AG09309 (cell line): ENCODE measurements at regions not wholly inside any gene's neighbourhood (a gene's known extent, or its start where the extent isn't known, plus 50 kb on each side); places are given as distances from the start of the nearest gene placed in this dataset.

Experiments
- DNase-seq: peaks from one replicate; pipeline ENCODE4 v3.0.0-alpha.2; 2010; ENCODE audit warnings: low read depth
- H3K4me3 ChIP-seq: 2 replicates; pipeline ENCODE4 v1.5.1; 2011; ENCODE audit warnings: mild to moderate bottlenecking, low read depth, low read length, moderate library complexity; ENCODE audit not compliant: control insufficient read depth
- TF ChIP-seq, protein P1 (sequence below): IDR thresholded peaks from 2 replicates; pipeline ENCODE4 v1.5.1; 2011; ENCODE audit warnings: mild to moderate bottlenecking, low read depth, low read length, inconsistent platforms; ENCODE audit not compliant: insufficient read depth, control insufficient read depth; ENCODE audit errors: missing control alignments

DNA sequence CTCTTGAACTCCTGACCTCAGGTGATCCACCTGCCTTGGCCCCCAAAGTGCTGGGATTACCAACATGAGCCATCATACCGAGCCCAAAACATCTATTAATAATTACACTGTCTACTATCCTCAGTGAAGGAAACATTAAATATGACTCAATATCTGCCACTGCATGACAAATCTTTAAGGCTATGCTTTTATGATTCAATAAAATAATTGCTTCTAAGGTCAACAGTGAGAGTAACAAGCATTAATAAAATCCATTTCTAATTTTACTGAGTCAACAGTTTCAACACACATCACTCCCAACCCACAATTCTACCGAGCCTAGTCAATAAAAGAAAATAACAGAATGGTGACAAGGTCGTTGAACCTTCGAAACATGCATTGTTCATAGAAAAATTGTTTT, 125.5 kb upstream of the CHRM3 start:
- no peak for DNase-seq
- TF ChIP-seq, protein P1, sequence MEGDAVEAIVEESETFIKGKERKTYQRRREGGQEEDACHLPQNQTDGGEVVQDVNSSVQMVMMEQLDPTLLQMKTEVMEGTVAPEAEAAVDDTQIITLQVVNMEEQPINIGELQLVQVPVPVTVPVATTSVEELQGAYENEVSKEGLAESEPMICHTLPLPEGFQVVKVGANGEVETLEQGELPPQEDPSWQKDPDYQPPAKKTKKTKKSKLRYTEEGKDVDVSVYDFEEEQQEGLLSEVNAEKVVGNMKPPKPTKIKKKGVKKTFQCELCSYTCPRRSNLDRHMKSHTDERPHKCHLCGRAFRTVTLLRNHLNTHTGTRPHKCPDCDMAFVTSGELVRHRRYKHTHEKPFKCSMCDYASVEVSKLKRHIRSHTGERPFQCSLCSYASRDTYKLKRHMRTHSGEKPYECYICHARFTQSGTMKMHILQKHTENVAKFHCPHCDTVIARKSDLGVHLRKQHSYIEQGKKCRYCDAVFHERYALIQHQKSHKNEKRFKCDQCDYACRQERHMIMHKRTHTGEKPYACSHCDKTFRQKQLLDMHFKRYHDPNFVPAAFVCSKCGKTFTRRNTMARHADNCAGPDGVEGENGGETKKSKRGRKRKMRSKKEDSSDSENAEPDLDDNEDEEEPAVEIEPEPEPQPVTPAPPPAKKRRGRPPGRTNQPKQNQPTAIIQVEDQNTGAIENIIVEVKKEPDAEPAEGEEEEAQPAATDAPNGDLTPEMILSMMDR: no peak

DNA sequence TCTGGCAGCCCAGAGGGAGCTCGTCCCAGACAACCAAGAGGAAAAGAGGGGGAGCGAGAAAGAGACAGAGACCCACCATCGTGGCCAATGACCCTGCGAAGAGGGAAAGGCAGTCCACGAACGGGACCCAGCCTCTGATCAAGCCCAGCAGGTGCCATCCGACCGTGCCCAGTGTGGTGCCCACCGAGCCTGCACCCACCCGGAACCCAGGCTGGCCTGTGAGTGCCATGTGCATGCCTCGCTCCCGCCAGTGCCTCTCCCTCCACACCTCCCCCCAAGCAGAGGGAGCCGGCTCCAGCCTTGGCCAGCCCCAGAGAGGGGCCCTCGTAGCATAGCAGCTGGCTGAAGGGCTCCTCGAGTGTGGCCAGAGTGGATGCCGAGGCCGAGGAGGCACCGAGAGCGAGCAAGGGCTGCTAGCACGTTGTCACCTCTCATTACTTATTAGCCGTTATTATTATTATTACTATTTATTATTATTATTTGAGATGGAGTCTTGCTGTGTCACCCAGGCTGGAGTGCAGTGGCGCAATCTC, 130.7 kb upstream of the CHRM3 start:
- no peak for DNase-seq
- H3K4me3 ChIP-seq: no peak overlapping the region
- TF ChIP-seq, protein P1: no peak

More for the DNA sequence above, 125.5 kb upstream of the CHRM3 start:
- no peak overlapping the region for H3K4me3 ChIP-seq

DNA sequence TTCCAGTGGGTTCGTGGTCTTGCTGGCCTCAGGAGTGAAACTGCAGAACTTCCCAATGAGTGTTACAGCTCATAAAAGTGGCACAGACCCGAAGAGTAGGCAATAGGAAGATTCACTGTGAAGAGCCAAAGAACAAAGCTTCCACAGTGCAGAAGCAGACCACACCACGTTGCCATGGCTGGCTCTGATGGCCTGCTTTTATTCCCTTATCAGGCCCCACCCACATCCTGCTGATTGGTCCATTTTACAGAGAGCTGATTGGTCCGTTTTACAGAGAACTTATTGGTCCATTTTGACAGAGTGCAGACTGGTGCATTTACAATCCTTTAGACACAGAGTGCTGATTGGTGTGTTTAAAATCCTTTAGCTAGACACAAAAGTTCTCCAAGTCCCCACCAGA, 131.4 kb upstream of the CHRM3 start:
- no peak for DNase-seq
- no peak overlapping the region for H3K4me3 ChIP-seq
- TF ChIP-seq, protein P1: no peak

DNA sequence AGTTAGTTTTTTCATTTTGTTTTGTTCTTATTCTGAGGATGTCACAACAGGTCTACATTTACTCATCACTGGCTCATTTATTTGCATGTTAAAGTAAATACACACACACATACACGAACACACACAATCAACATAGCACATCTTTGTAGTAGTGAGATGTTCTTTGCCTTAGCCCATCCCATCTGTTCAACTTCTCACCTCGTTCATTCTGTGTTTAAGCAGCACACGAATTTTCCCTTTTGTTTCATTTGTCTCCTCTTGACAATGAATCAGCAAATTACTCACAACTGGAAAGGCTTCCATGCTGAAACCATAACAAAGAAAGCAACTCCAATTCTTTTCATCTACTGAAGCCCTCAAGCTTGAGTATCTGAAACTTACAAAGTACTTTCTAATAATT, 133.3 kb upstream of the CHRM3 start:
- no peak for DNase-seq
- TF ChIP-seq, protein P1: no peak
- no peak overlapping the region for H3K4me3 ChIP-seq

DNA sequence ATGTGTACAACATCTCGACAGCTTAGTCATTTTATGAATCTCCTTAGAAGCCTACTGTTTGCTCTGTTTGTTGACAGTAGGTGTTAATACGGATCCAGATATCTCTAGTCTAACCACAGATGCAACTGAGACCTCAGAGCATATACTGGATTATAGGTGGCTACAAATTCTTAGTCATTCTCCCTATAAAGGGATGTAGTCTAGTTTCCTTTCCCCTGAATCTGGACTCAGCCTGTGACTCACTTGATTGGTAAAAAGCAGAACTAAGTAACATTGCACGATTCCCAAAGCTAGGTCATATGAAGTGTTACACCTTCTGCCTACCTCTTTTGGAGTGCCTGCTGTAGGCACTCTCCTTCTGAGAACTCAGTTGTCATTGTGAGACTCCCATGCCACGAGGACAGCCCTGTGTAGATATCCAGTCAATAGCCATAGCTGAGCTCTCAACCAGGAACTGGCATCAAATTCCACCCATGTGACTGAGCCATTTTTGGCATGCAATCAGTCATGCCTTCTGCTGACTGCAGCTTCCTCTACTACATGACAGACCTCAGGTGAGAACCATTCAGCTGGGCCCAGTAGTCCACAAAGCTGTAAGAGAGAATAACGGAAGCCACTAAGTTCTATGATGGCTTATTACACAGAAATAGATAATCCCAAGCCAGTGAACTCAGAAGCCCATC, 135.9 kb upstream of the CHRM3 start:
- TF ChIP-seq, protein P1: no peak
- H3K4me3 ChIP-seq: no peak overlapping the region
- no peak for DNase-seq

DNA sequence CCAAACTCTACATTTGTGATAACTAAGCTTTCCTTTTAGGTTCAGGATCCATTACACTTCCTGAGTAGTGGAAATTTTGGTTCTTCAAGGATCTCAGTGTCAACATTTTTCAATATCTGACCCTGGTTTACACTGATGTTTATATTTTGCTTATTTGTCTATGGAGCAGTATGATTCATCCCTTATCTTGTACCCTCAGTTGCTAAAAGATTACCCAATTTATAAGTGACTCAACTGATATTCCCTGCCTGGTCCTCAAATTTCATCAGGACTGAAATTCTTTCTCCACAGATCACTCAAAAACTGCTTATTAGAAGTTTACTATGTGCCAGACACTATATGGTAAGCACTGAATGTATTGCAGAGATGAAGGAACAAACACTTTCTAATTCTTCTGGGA, 139.1 kb upstream of the CHRM3 start:
- TF ChIP-seq, protein P1: no peak
- DNase-seq: no peak

DNA sequence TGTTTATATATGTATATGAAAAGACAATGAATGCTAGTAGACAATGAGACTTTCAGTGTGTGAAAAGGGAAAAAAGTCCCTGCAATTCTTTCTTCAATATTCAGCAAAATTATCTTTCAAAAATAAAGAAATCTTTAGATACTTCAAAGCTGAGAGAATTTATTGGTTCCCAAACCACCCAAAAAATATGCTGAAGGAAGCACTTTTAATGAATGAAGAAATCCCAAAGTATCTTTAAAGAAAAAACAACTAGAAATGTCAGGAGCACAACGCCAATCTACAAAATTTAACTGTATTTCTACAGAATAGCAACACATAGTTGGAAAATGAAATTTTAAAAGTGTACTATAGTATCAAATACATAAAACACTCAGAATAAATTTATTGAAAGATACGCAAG, 142.3 kb upstream of the CHRM3 start:
- TF ChIP-seq, protein P1: no peak
- H3K4me3 ChIP-seq: no peak overlapping the region
- no peak for DNase-seq

More for the DNA sequence above, 139.1 kb upstream of the CHRM3 start:
- H3K4me3 ChIP-seq: no peak overlapping the region
